ENCODE measurements at regions not wholly inside any gene's neighbourhood (a gene's known extent, or its start where the extent isn't known, plus 50 kb on each side); places are given as distances from the start of the nearest gene placed in this dataset.

DNA sequence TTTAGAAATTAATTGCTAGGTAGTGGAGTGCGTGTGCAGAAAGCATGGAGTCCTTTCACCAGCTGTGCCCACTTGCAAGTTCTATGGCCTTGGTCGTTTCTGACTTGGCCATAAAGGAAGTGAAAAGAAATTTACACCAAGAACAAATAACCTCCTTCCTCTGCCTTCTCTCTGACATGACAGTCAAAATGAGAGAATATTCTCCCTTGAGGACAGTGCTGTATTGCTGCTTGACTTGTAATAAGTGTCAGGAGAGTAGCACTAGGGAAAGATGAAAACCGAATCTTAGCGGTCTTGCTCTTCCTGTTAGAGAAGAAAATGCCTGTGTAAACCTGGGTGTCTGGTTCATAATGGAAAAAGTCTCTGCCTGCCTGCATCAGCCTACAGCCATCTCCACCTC, 333.1 kb upstream of the RAG2 start:
- TF ChIP-seq POLR2A (IDR thresholded peaks at IDR 0.05; ENCODE audit: low read depth, low read length) (no peak), TAF1 (IDR thresholded peaks at IDR 0.05; ENCODE audit: borderline replicate concordance, low read depth, low read length) (no peak), POLR2AphosphoS5 (IDR thresholded peaks at IDR 0.05; ENCODE audit: low read depth, low read length) (no peak)
